GM12878 (cell line): ENCODE measurements at regions not wholly inside any gene's neighbourhood (a gene's known extent, or its start where the extent isn't known, plus 50 kb on each side); places are given as distances from the start of the nearest gene placed in this dataset.

Experiments used
- ATAC-seq: fragments of 200-7000 bp; cut with Tn5 transposase; 3 replicates; pipeline ENCODE4 v1.9.1; 2020; ENCODE audit warnings: mild to moderate bottlenecking, moderate library complexity
- BruUV-seq: library from RNA; stranded (reverse); fragments of 400-500 nt; replicated peaks from 2 replicates; lab custom pipeline; 2021; lab: Mats Ljungman, UMichigan
- CTCF ChIA-PET: fragments of 300-600 bp; sonication (Branson Sonifier 250); formaldehyde crosslinking; extraction: SDS; loops from one replicate; lab custom pipeline; 2021; ENCODE audit warnings: inconsistent platforms; lab: Yijun Ruan, JAX
- POLR2A ChIA-PET: fragments of 350-600 bp; formaldehyde crosslinking; extraction: SDS; loops from one replicate; lab custom pipeline; 2021; ENCODE audit warnings: inconsistent platforms; lab: Charles Lee
- RAD21 ChIA-PET: fragments of 300-600 bp; sonication (Branson Sonifier 250); formaldehyde crosslinking; loops from one replicate; lab custom pipeline; 2023; ENCODE audit warnings: antibody characterized with exemption; ENCODE audit not compliant: unreplicated experiment; lab: Charles Lee
- SMC1A ChIA-PET: fragments of 300-600 bp; sonication (Branson Sonifier 250); formaldehyde crosslinking; loops from one replicate; lab custom pipeline; 2023; ENCODE audit not compliant: unreplicated experiment, uncharacterized antibody; lab: Charles Lee
- DNase-seq: peaks from one replicate; pipeline ENCODE4 v3.0.0-alpha.2; 2011; ENCODE audit warnings: low read depth, low spot score
- FAIRE-seq: peaks from 3 replicates; lab custom pipeline; 2011; peaks lifted over from hg19 to GRCh38; lab: Jason Lieb, UNC
- H2AFZ ChIP-seq: 2 replicates; pipeline ENCODE4 v1.6.0; 2011; ENCODE audit warnings: low read depth, low read length, control low read depth; ENCODE audit not compliant: control insufficient read depth
- H3K27ac ChIP-seq: 2 replicates; pipeline ENCODE4 v1.5.1; 2011; ENCODE audit warnings: control low read depth; ENCODE audit not compliant: control insufficient read depth, insufficient read depth
- H3K27me3 ChIP-seq, 2 experiments: replicated peaks in 1 of 2; 2 replicates each; pipeline versions ENCODE4 v1.6.0 to v1.6.1; 2011; ENCODE audit warnings: low read length in 1 of 2; ENCODE audit not compliant: control insufficient read depth in 2 of 2, insufficient read depth in 2 of 2
- H3K36me3 ChIP-seq, 2 experiments: 2 replicates each; pipeline ENCODE4 v1.5.1; 2011; ENCODE audit warnings: low read length in 1 of 2; ENCODE audit not compliant: control insufficient read depth in 2 of 2, insufficient read depth in 2 of 2
- H3K4me1 ChIP-seq: 2 replicates; pipeline ENCODE4 v1.6.1; 2011; ENCODE audit warnings: mild to moderate bottlenecking, low read length, moderate library complexity, mixed read lengths; ENCODE audit not compliant: control insufficient read depth, insufficient read depth
- H3K4me2 ChIP-seq: 2 replicates; pipeline ENCODE4 v1.6.0; 2011; ENCODE audit warnings: control low read depth; ENCODE audit not compliant: control insufficient read depth, insufficient read depth
- H3K4me3 ChIP-seq: fragments of 200-600 bp; sonication (generic); 2 replicates; pipeline ENCODE4 v1.5.1; 2016
- H3K79me2 ChIP-seq: 2 replicates; pipeline ENCODE4 v1.6.0; 2011; ENCODE audit warnings: low read length; ENCODE audit not compliant: control insufficient read depth, insufficient read depth
- H3K9ac ChIP-seq: 2 replicates; pipeline ENCODE4 v1.8.0; 2011; ENCODE audit warnings: low read length, control low read depth, mixed read lengths; ENCODE audit not compliant: control insufficient read depth, insufficient read depth
- H3K9me3 ChIP-seq: replicated peaks from 3 replicates; pipeline ENCODE4 v1.5.1; 2011; ENCODE audit warnings: mild to moderate bottlenecking, low read length; ENCODE audit not compliant: control insufficient read depth, insufficient read depth
- H4K20me1 ChIP-seq: 2 replicates; pipeline ENCODE4 v1.6.0; 2011; ENCODE audit not compliant: control insufficient read depth, insufficient read depth
- BHLHE40 ChIP-seq, 2 experiments: fragments of 450-650 bp in 1 of 2; IDR thresholded peaks; 2 replicates each; pipeline ENCODE4 v1.6.1; 2011 to 2017; ENCODE audit warnings: low read depth in 2 of 2, borderline replicate concordance in 1 of 2, improper control_type of control experiment in 1 of 2, low read length in 1 of 2, mild to moderate bottlenecking in 1 of 2
- CBX3 ChIP-seq: fragments of 200-600 bp; sonication (generic); IDR thresholded peaks from 2 replicates; pipeline ENCODE4 v1.6.1; 2016; ENCODE audit warnings: low read depth, borderline replicate concordance
- EP300 ChIP-seq, 2 experiments: fragments of 150-350 bp in 1 of 2; IDR thresholded peaks; 2 replicates each; pipeline ENCODE4 v1.6.1; 2011 to 2012; ENCODE audit warnings: low read depth in 2 of 2, low read length in 2 of 2, borderline replicate concordance in 1 of 2, improper control_type of control experiment in 1 of 2, inconsistent platforms in 1 of 2; ENCODE audit not compliant: control insufficient read depth in 1 of 2
- IKZF1 ChIP-seq: fragments of 450-650 bp; conservative IDR thresholded peaks from 2 replicates; pipeline ENCODE4 v1.6.1; 2017; ENCODE audit warnings: antibody characterized with exemption, mild to moderate bottlenecking
- IKZF2 ChIP-seq, 2 experiments: fragments of 450-650 bp; IDR thresholded peaks; 2 replicates each; pipeline ENCODE4 v1.6.1; 2017; ENCODE audit warnings: mild to moderate bottlenecking in 2 of 2, moderate library complexity in 2 of 2
- NFYB ChIP-seq: IDR thresholded peaks from 2 replicates; pipeline ENCODE4 v1.6.1; 2011; ENCODE audit warnings: low read depth, mild to moderate bottlenecking, low read length, improper control_type of control experiment, moderate library complexity; ENCODE audit not compliant: insufficient read depth
- NR2F1 ChIP-seq: fragments of 450-650 bp; conservative IDR thresholded peaks from 2 replicates; pipeline ENCODE4 v1.6.1; 2017; ENCODE audit warnings: mild to moderate bottlenecking
- SP1 ChIP-seq: IDR thresholded peaks from one replicate; pipeline ENCODE4 v1.6.1; 2011; ENCODE audit warnings: low read depth, low read length
- SUPT20H ChIP-seq: IDR thresholded peaks from 2 replicates; pipeline ENCODE4 v1.6.1; 2011; ENCODE audit warnings: low read depth, mild to moderate bottlenecking, low read length, moderate library complexity, borderline replicate concordance; ENCODE audit not compliant: control insufficient read depth
- ZNF384 ChIP-seq: IDR thresholded peaks from 2 replicates; pipeline ENCODE4 v1.6.1; 2012; ENCODE audit warnings: low read depth, mild to moderate bottlenecking, low read length, improper control_type of control experiment, borderline replicate concordance
- WGBS: methylation state at CpG from one replicate; pipeline ENCODE4 v1.1.6; 2016; ENCODE audit warnings: low lambda C conversion rate; ENCODE audit not compliant: insufficient replicate concordance, insufficient coverage; ENCODE audit errors: missing lambda C conversion rate; 5-methylcytosine and 5-hydroxymethylcytosine counted together
- in situ Hi-C: fragments of 300-500 bp; cut with MboI; formaldehyde crosslinking; loops from 9 replicates; pipeline ENCODE4 v1.14.3; 2018; ENCODE audit warnings: mixed read lengths
- intact Hi-C: fragments of 100-400 bp; cut with micrococcal nuclease; formaldehyde crosslinking; loops from one replicate; pipeline ENCODE4 v1.14.2; 2022; ENCODE audit not compliant: unreplicated experiment
- TF ChIP-seq, protein P1 (sequence below): fragments of 450-650 bp; IDR thresholded peaks from 2 replicates; pipeline ENCODE4 v1.6.1; 2016; ENCODE audit warnings: mild to moderate bottlenecking

DNA sequence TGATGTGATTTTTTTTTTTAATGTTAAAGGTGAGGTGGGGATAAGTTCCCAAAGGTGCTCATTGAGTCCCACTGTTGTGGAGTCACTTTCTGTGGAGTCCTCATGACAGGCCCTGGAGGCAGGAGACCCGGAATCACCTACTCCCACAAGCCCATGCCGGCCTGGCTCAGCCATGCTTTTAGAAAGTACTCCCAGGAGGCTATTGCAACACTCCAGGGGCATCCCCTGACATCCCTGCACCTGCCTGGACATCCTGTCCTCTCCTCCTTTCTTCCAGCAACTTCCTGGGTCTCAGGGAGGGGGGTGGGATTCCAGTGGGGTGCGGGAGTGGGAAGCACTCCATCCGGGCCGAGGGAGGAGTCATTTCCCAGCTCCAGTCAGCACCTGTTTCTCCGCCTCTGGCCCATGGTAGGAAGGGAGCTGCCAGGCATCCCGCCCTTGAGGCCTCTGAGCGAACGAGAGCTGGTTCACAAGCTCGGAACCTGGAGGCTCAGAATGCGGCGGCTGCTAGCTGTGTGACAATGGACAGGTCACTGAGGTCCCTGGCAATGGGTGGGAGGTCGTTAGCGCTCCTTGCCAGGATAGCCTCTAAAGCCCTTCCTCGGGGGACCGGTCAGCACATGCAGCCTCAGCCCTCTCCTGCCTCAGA lies 163.9 kb upstream of the ID2 start:
- RAD21 ChIA-PET, result interaction anchor here (1.0 to 17.7 kb wide), 15 partner anchors 22 to 1608 kb away, joined by 3 to 322 read pairs (median 21); partner anchors contain the start of gene ID2
- no peak overlapping the region for H3K27ac ChIP-seq
- TF ChIP-seq EP300 (IDR thresholded peaks at IDR 0.05; ENCODE audit: borderline replicate concordance in 1 of 2, control insufficient read depth in 1 of 2, low read depth in 2 of 2, low read length in 2 of 2), result no peak
- no peak for TF ChIP-seq SUPT20H
- TF ChIP-seq BHLHE40 (IDR thresholded peaks at IDR 0.05; ENCODE audit: borderline replicate concordance in 1 of 2, low read depth in 2 of 2, low read length in 1 of 2), result peak in 1 of 2 experiments; percentile 10; a peak in 1 of 4 replicates
- TF ChIP-seq CBX3, result no peak
- TF ChIP-seq NFYB, result no peak
- TF ChIP-seq IKZF1, result peak; percentile 29; the same call in 1 of the 2 replicates
- TF ChIP-seq SP1, result no peak
- no peak for TF ChIP-seq ZNF384
- TF ChIP-seq IKZF2 (IDR thresholded peaks at IDR 0.05), result peak; percentile 13 to 23; a peak in 1 of 4 replicates
- TF ChIP-seq NR2F1, result peak; percentile 41; the same call in 1 of the 2 replicates
- TF ChIP-seq, protein P1, sequence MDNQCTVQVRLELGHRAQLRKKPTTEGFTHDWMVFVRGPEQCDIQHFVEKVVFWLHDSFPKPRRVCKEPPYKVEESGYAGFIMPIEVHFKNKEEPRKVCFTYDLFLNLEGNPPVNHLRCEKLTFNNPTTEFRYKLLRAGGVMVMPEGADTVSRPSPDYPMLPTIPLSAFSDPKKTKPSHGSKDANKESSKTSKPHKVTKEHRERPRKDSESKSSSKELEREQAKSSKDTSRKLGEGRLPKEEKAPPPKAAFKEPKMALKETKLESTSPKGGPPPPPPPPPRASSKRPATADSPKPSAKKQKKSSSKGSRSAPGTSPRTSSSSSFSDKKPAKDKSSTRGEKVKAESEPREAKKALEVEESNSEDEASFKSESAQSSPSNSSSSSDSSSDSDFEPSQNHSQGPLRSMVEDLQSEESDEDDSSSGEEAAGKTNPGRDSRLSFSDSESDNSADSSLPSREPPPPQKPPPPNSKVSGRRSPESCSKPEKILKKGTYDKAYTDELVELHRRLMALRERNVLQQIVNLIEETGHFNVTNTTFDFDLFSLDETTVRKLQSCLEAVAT, result 0 out of 2 replicates have a peak, but pooled peaks have one; percentile 26
- TF ChIP-seq, all 136 proteins: peak for 5
- Histone ChIP-seq H3K9ac (no peak overlapping the region), H3K36me3 (no peaks in the 10 kb centered on the region), H2AFZ (no peak overlapping the region), H4K20me1 (no peaks in the 10 kb centered on the region), H3K79me2 (no peaks in the 10 kb centered on the region), H3K9me3 (peaks cover 11% of the 10 kb centered on the region; the same call in 2 of the 3 replicates), H3K4me3 (no peak overlapping the region), H3K27me3 (no peaks in the 10 kb centered on the region), H3K4me2 (no peak overlapping the region), H3K4me1 (peaks cover 66% of the 10 kb centered on the region)
- ChIA-PET SMC1A (interaction anchor here (1.0 to 17.9 kb wide), 19 partner anchors 7 to 1090 kb away, joined by 3 to 284 read pairs (median 10); partner anchors contain the start of gene ID2), CTCF (interaction anchor here (0.7 to 2.5 kb wide), 8 partner anchors 8 to 1090 kb away, joined by 3 to 8 read pairs (median 4); no protein-coding TSS in a partner anchor), POLR2A (interaction anchor here (0.9 to 11.0 kb wide), 12 partner anchors 8 to 167 kb away, joined by 3 to 98 read pairs (median 18); partner anchors contain the start of gene ID2)
- BruUV-seq, result no TSS peak
- in situ Hi-C loops, result no loop called here
- DNase-seq, result no peak
- WGBS, result 92% methylated on average over 12 of the region's 16 CpGs
- intact Hi-C loops, result loop anchor here (10.0 kb wide), 2 partner anchors 793 to 1083 kb away; no protein-coding TSS in a partner anchor
- no peak for ATAC-seq
- no peak for FAIRE-seq
